ENCODE measurements at regions not wholly inside any gene's neighbourhood (a gene's known extent, or its start where the extent isn't known, plus 50 kb on each side); places are given as distances from the start of the nearest gene placed in this dataset.
"Not testable (repeated sequence)": the region's sequence is repeated elsewhere in the genome, so short reads cannot be mapped to it uniquely, and the experiment has no call there.

GRCh38 chr17:5922476-5922875, 147.7 kb upstream of the WSCD1 start:
- Histone ChIP-seq H2AFZ (ENCODE audit: low read length) (no peak overlapping the region), H3K9me2 (replicated peaks; ENCODE audit: insufficient read depth, low read length) (no peaks in the 10 kb centered on the region), H3K4me1 (ENCODE audit: low read length) (no peaks in the 10 kb centered on the region), H4K20me1 (ENCODE audit: insufficient read depth, low read length) (no peaks in the 10 kb centered on the region), H3F3A (ENCODE audit: insufficient read depth, low read length) (no peaks in the 10 kb centered on the region), H3K27me3 (replicated peaks; ENCODE audit: insufficient read depth, low read length) (no peaks in the 10 kb centered on the region), H3K79me2 (ENCODE audit: low read length) (no peaks in the 10 kb centered on the region), H3K4me2 (ENCODE audit: low read depth, low read length) (no peak overlapping the region), H3K9me3 (replicated peaks; ENCODE audit: insufficient read depth, low read length) (no peaks in the 10 kb centered on the region), H3K9ac (ENCODE audit: low read length) (no peak overlapping the region), H3K4me3 (ENCODE audit: low read length) (no peak overlapping the region), H3K36me3 (replicated peaks; ENCODE audit: insufficient read depth, low read length) (no peaks in the 10 kb centered on the region), H3K27ac (ENCODE audit: low read length) (no peak overlapping the region)
- TF ChIP-seq EZH2phosphoT487 (IDR thresholded peaks at IDR 0.05; ENCODE audit: low read length) (no peak), CTCF (IDR thresholded peaks at IDR 0.05; ENCODE audit: low read length) (no peak), EZH2 (optimal IDR thresholded peaks at IDR 0.05; ENCODE audit: low read depth, low read length) (no peak)
- no peak for DNase-seq

GRCh38 chr17:5929721-5930120, 140.5 kb upstream of the WSCD1 start:
- Histone ChIP-seq H3K4me3 (ENCODE audit: low read length) (no peak overlapping the region), H4K20me1 (ENCODE audit: insufficient read depth, low read length) (no peaks in the 10 kb centered on the region), H3K9ac (ENCODE audit: low read length) (no peak overlapping the region), H2AFZ (ENCODE audit: low read length) (no peak overlapping the region), H3K4me2 (ENCODE audit: low read depth, low read length) (no peak overlapping the region), H3K27ac (ENCODE audit: low read length) (no peak overlapping the region), H3K27me3 (replicated peaks; ENCODE audit: insufficient read depth, low read length) (no peaks in the 10 kb centered on the region), H3K9me2 (replicated peaks; ENCODE audit: insufficient read depth, low read length) (no peaks in the 10 kb centered on the region), H3F3A (ENCODE audit: insufficient read depth, low read length) (peaks cover 9% of the 10 kb centered on the region), H3K36me3 (replicated peaks; ENCODE audit: insufficient read depth, low read length) (no peaks in the 10 kb centered on the region), H3K9me3 (replicated peaks; ENCODE audit: insufficient read depth, low read length) (no peaks in the 10 kb centered on the region), H3K79me2 (ENCODE audit: low read length) (no peaks in the 10 kb centered on the region), H3K4me1 (ENCODE audit: low read length) (peaks cover 13% of the 10 kb centered on the region)
- TF ChIP-seq CTCF (IDR thresholded peaks at IDR 0.05; ENCODE audit: low read length) (no peak), EZH2 (optimal IDR thresholded peaks at IDR 0.05; ENCODE audit: low read depth, low read length) (no peak), EZH2phosphoT487 (IDR thresholded peaks at IDR 0.05; ENCODE audit: low read length) (no peak)
- DNase-seq = no peak

- not testable (repeated sequence) for H3K4me3 ChIP-seq (ENCODE audit: low read length); H4K20me1 ChIP-seq (ENCODE audit: insufficient read depth, low read length); H3K4me2 ChIP-seq (ENCODE audit: low read depth, low read length); H3K27ac ChIP-seq (ENCODE audit: low read length); H3K27me3 ChIP-seq (replicated peaks; ENCODE audit: insufficient read depth, low read length); H3K9me2 ChIP-seq (replicated peaks; ENCODE audit: insufficient read depth, low read length); H3K9ac ChIP-seq (ENCODE audit: low read length); H3K36me3 ChIP-seq (replicated peaks; ENCODE audit: insufficient read depth, low read length); H3K79me2 ChIP-seq (ENCODE audit: low read length); H3K9me3 ChIP-seq (replicated peaks; ENCODE audit: insufficient read depth, low read length); H3F3A ChIP-seq (ENCODE audit: insufficient read depth, low read length); DNase-seq; H2AFZ ChIP-seq (ENCODE audit: low read length)
- peaks cover 13% of the 10 kb centered on the region for H3K4me1 ChIP-seq (ENCODE audit: low read length)
Observed at GRCh38 chr17:5930555-5930954, 139.6 kb upstream of the WSCD1 start.

- no peaks in the 10 kb centered on the region for H3K9me3 ChIP-seq (replicated peaks; ENCODE audit: insufficient read depth, low read length)
Observed at GRCh38 chr17:5931616-5932015, 138.6 kb upstream of the WSCD1 start.

More at GRCh38 chr17:5931616-5932015, 138.6 kb upstream of the WSCD1 start:
- H3F3A ChIP-seq (ENCODE audit: insufficient read depth, low read length) = peaks cover 9% of the 10 kb centered on the region
- no peak overlapping the region for H3K27ac ChIP-seq (ENCODE audit: low read length)
- no peaks in the 10 kb centered on the region for H4K20me1 ChIP-seq (ENCODE audit: insufficient read depth, low read length)
- H3K36me3 ChIP-seq (replicated peaks; ENCODE audit: insufficient read depth, low read length) = no peaks in the 10 kb centered on the region
- H2AFZ ChIP-seq (ENCODE audit: low read length) = no peak overlapping the region
- DNase-seq = no peak
- no peak for TF ChIP-seq EZH2 (optimal IDR thresholded peaks at IDR 0.05; ENCODE audit: low read depth, low read length)
- TF ChIP-seq CTCF (IDR thresholded peaks at IDR 0.05; ENCODE audit: low read length) = no peak
- no peak for TF ChIP-seq EZH2phosphoT487 (IDR thresholded peaks at IDR 0.05; ENCODE audit: low read length)
- no peak overlapping the region for H3K4me3 ChIP-seq (ENCODE audit: low read length)
- no peaks in the 10 kb centered on the region for H3K27me3 ChIP-seq (replicated peaks; ENCODE audit: insufficient read depth, low read length)
- H3K79me2 ChIP-seq (ENCODE audit: low read length) = no peaks in the 10 kb centered on the region
- H3K4me1 ChIP-seq (ENCODE audit: low read length) = peaks cover 13% of the 10 kb centered on the region
- H3K9me2 ChIP-seq (replicated peaks; ENCODE audit: insufficient read depth, low read length) = no peaks in the 10 kb centered on the region
- no peak overlapping the region for H3K9ac ChIP-seq (ENCODE audit: low read length)
- H3K4me2 ChIP-seq (ENCODE audit: low read depth, low read length) = no peak overlapping the region
